WTC11 (cell line): ENCODE measurements at regions not wholly inside any gene's neighbourhood (a gene's known extent, or its start where the extent isn't known, plus 50 kb on each side); places are given as distances from the start of the nearest gene placed in this dataset.

Source experiments
- ATAC-seq: fragments of 200-7000 bp; cut with Tn5 transposase; 2 replicates; pipeline ENCODE4 v1.10.0; 2021; ENCODE audit warnings: mild to moderate bottlenecking, moderate library complexity
- CTCF ChIA-PET: fragments of 300-600 bp; sonication (Branson Sonifier 250); formaldehyde crosslinking; loops from one replicate; lab custom pipeline; 2021; ENCODE audit warnings: antibody characterized with exemption; lab: Charles Lee
- POLR2A ChIA-PET: fragments of 350-600 bp; sonication (Branson Sonifier 250); formaldehyde crosslinking; loops from one replicate; lab custom pipeline; 2021; ENCODE audit warnings: antibody characterized with exemption; lab: Charles Lee
- DNase-seq: peaks from one replicate; pipeline ENCODE4 v3.0.0; 2021; ENCODE audit warnings: low spot score
- H3K27ac Mint-ChIP-seq: 2 replicates; pipeline ENCODE4 v1.8.0; 2021; ENCODE audit warnings: mixed read lengths
- H3K27me3 Mint-ChIP-seq: 2 replicates; pipeline ENCODE4 v1.8.0; 2021; ENCODE audit warnings: low read depth, mild to moderate bottlenecking, moderate library complexity, mixed read lengths
- H3K36me3 Mint-ChIP-seq: 2 replicates; pipeline ENCODE4 v1.8.0; 2021; ENCODE audit warnings: mixed read lengths
- H3K4me1 Mint-ChIP-seq: 2 replicates; pipeline ENCODE4 v1.8.0; 2022; ENCODE audit warnings: mixed read lengths
- H3K4me3 Mint-ChIP-seq: 2 replicates; pipeline ENCODE4 v1.8.0; 2021; ENCODE audit warnings: mild to moderate bottlenecking, moderate library complexity, mixed read lengths
- H3K9me3 Mint-ChIP-seq: 2 replicates; pipeline ENCODE4 v1.8.0; 2021; ENCODE audit warnings: mixed read lengths
- ATF2 ChIP-seq: sonication (generic); formaldehyde crosslinking; IDR thresholded peaks from 2 replicates; pipeline ENCODE4 v1.8.1; 2022; ENCODE audit warnings: low read depth, missing genetic modification reagents, borderline replicate concordance
- CDX4 ChIP-seq: fragments of 250-450 bp; sonication (Bioruptor Pico); IDR thresholded peaks from 2 replicates; pipeline ENCODE4 v1.9.0; 2021; ENCODE audit warnings: moderate library complexity, mild to moderate bottlenecking, inconsistent platforms, borderline replicate concordance
- E2F5 ChIP-seq: sonication (generic); formaldehyde crosslinking; IDR thresholded peaks from 2 replicates; pipeline ENCODE4 v1.8.1; 2022; ENCODE audit warnings: mild to moderate bottlenecking, moderate library complexity, missing genetic modification reagents
- ELF4 ChIP-seq: sonication (generic); formaldehyde crosslinking; IDR thresholded peaks from 2 replicates; pipeline ENCODE4 v1.8.1; 2022; ENCODE audit warnings: low read depth, mild to moderate bottlenecking, moderate library complexity, missing genetic modification reagents
- ERG ChIP-seq: fragments of 250-450 bp; sonication (Bioruptor Pico); IDR thresholded peaks from 2 replicates; pipeline ENCODE4 v1.8.0; 2021; ENCODE audit warnings: mild to moderate bottlenecking
- GRHL2 ChIP-seq: fragments of 250-450 bp; sonication (Bioruptor Pico); IDR thresholded peaks from 2 replicates; pipeline ENCODE4 v1.8.0; 2022; ENCODE audit warnings: mild to moderate bottlenecking, moderate library complexity; ENCODE audit not compliant: insufficient replicate concordance, severe bottlenecking
- GTF2I ChIP-seq: fragments of 250-450 bp; sonication (Bioruptor Pico); conservative IDR thresholded peaks from 2 replicates; pipeline ENCODE4 v1.4.0; 2021; ENCODE audit warnings: mild to moderate bottlenecking
- HMGA2 ChIP-seq: fragments of 250-450 bp; sonication (Bioruptor Pico); IDR thresholded peaks from 2 replicates; pipeline ENCODE4 v1.4.0; 2021; ENCODE audit warnings: mild to moderate bottlenecking, moderate library complexity
- IRF1 ChIP-seq: sonication (generic); formaldehyde crosslinking; IDR thresholded peaks from 2 replicates; pipeline ENCODE4 v1.8.0; 2023; ENCODE audit warnings: missing genetic modification reagents
- MAX ChIP-seq: sonication (generic); formaldehyde crosslinking; IDR thresholded peaks from 2 replicates; pipeline ENCODE4 v1.8.0; 2022; ENCODE audit warnings: mild to moderate bottlenecking, missing genetic modification reagents
- NFYB ChIP-seq: sonication (generic); formaldehyde crosslinking; conservative IDR thresholded peaks from 2 replicates; pipeline ENCODE4 v1.8.0; 2022; ENCODE audit warnings: low read depth, missing genetic modification reagents
- OVOL2 ChIP-seq: fragments of 250-450 bp; sonication (Bioruptor Pico); IDR thresholded peaks from 2 replicates; pipeline ENCODE4 v1.9.0; 2021; ENCODE audit warnings: mild to moderate bottlenecking, borderline replicate concordance
- PRDM15 ChIP-seq: sonication (generic); formaldehyde crosslinking; IDR thresholded peaks from 2 replicates; pipeline ENCODE4 v1.8.0; 2022; ENCODE audit warnings: missing genetic modification reagents
- PRRX2 ChIP-seq: fragments of 250-450 bp; sonication (Bioruptor Pico); IDR thresholded peaks from 2 replicates; pipeline ENCODE4 v1.8.0; 2021; ENCODE audit warnings: mild to moderate bottlenecking
- RELA ChIP-seq: sonication (generic); formaldehyde crosslinking; IDR thresholded peaks from 2 replicates; pipeline ENCODE4 v1.8.1; 2022; ENCODE audit warnings: missing genetic modification reagents, mild to moderate bottlenecking, borderline replicate concordance
- SMAD3 ChIP-seq: sonication (generic); formaldehyde crosslinking; IDR thresholded peaks from 2 replicates; pipeline ENCODE4 v1.8.0; 2022; ENCODE audit warnings: missing genetic modification reagents, mild to moderate bottlenecking, borderline replicate concordance
- SP1 ChIP-seq: sonication (generic); formaldehyde crosslinking; conservative IDR thresholded peaks from 2 replicates; pipeline ENCODE4 v1.8.1; 2022; ENCODE audit warnings: missing genetic modification reagents
- ZBTB43 ChIP-seq: sonication (generic); formaldehyde crosslinking; IDR thresholded peaks from 2 replicates; pipeline ENCODE4 v1.8.1; 2023; ENCODE audit warnings: mild to moderate bottlenecking, missing genetic modification reagents
- ZNF317 ChIP-seq: sonication (generic); formaldehyde crosslinking; IDR thresholded peaks from 2 replicates; pipeline ENCODE4 v1.8.1; 2023; ENCODE audit warnings: low read depth, mild to moderate bottlenecking, moderate library complexity, missing genetic modification reagents, borderline replicate concordance
- ZNF396 ChIP-seq: fragments of 250-450 bp; sonication (Bioruptor Pico); IDR thresholded peaks from 2 replicates; pipeline ENCODE4 v1.8.0; 2021; ENCODE audit warnings: mild to moderate bottlenecking, moderate library complexity, borderline replicate concordance

GRCh38 chr2:16717477-16717876 is 51.8 kb upstream of the CYRIA start:
- POLR2A ChIA-PET, result no interaction called here
- H3K27me3 Mint-ChIP-seq, result no peaks in the 10 kb centered on the region; the same call in 1 of the 2 replicates
- CTCF ChIA-PET, result interaction anchor here (1.1 kb wide), 1 partner anchor 40 kb away, joined by 5 read pairs; no protein-coding TSS in a partner anchor
- no peaks in the 10 kb centered on the region for H3K9me3 Mint-ChIP-seq
- TF ChIP-seq PRRX2 (no peak), SP1 (no peak), ATF2 (no peak), OVOL2 (CRISPR knock-in tag) (no peak), CDX4 (CRISPR knock-in tag) (no peak), NFYB (CRISPR knock-in tag) (no peak), MAX (CRISPR knock-in tag) (no peak), SMAD3 (CRISPR knock-in tag) (no peak), ELF4 (CRISPR knock-in tag) (no peak), GTF2I (CRISPR knock-in tag) (no peak), PRDM15 (CRISPR knock-in tag) (no peak), ERG (CRISPR knock-in tag) (no peak), E2F5 (no peak), HMGA2 (CRISPR knock-in tag) (no peak), ZNF396 (CRISPR knock-in tag) (no peak), RELA (CRISPR knock-in tag) (no peak), ZNF317 (no peak), GRHL2 (CRISPR knock-in tag) (no peak)
- H3K4me1 Mint-ChIP-seq, result peaks cover 13% of the 10 kb centered on the region
- H3K4me3 Mint-ChIP-seq, result no peak overlapping the region
- no peaks in the 10 kb centered on the region for H3K36me3 Mint-ChIP-seq
- no peak for ATAC-seq
- H3K27ac Mint-ChIP-seq, result no peak overlapping the region
- no peak for DNase-seq

GRCh38 chr2:16716944-16717343 is 51.3 kb upstream of the CYRIA start:
- Mint-ChIP-seq H3K27me3 (no peaks in the 10 kb centered on the region; the same call in 1 of the 2 replicates), H3K27ac (no peak overlapping the region), H3K4me1 (peaks cover 10% of the 10 kb centered on the region), H3K9me3 (no peaks in the 10 kb centered on the region), H3K36me3 (no peaks in the 10 kb centered on the region), H3K4me3 (no peak overlapping the region)
- no peak for TF ChIP-seq IRF1 (CRISPR knock-in tag)
- TF ChIP-seq ZBTB43 (CRISPR knock-in tag), result no peak
- no peak for ATAC-seq
- ChIA-PET CTCF (interaction anchor here (1.1 kb wide), 1 partner anchor 40 kb away, joined by 5 read pairs; no protein-coding TSS in a partner anchor), POLR2A (no interaction called here)
- no peak for DNase-seq
